ENCODE measurements at regions not wholly inside any gene's neighbourhood (a gene's known extent, or its start where the extent isn't known, plus 50 kb on each side); places are given as distances from the start of the nearest gene placed in this dataset.

- TF ChIP-seq POLR2A (IDR thresholded peaks at IDR 0.05) (no peak), CTCF (IDR thresholded peaks at IDR 0.05) (no peak), POLR2AphosphoS5 (IDR thresholded peaks at IDR 0.05; ENCODE audit: insufficient read depth in 1 of 2, low read depth in 1 of 2) (no peak)
Observed at GRCh38 chr13:103147961-103148360, 81.7 kb upstream of the SLC10A2 start.

All from vagina (tissue), 2 donors.